Loucy (cell line): ENCODE measurements at regions not wholly inside any gene's neighbourhood (a gene's known extent, or its start where the extent isn't known, plus 50 kb on each side); places are given as distances from the start of the nearest gene placed in this dataset.

ENCODE experiments used
- H2AFZ ChIP-seq: fragments of 200-600 bp; sonication (generic); 2 replicates; pipeline ENCODE4 v1.6.0; 2016; ENCODE audit warnings: antibody characterized with exemption, mild to moderate bottlenecking, low read length, moderate library complexity
- H3F3A ChIP-seq: fragments of 200-600 bp; 2 replicates; pipeline ENCODE4 v1.6.0; 2016; ENCODE audit warnings: antibody characterized with exemption, low read depth, mild to moderate bottlenecking
- H3K27me3 ChIP-seq: fragments of 200-600 bp; sonication (generic); 2 replicates; pipeline ENCODE4 v1.6.1; 2014; ENCODE audit warnings: low read length, mild to moderate bottlenecking; ENCODE audit not compliant: insufficient read depth, poor library complexity, severe bottlenecking
- H3K36me3 ChIP-seq: fragments of 200-600 bp; sonication (generic); 2 replicates; pipeline ENCODE4 v1.6.1; 2016; ENCODE audit warnings: low read length; ENCODE audit not compliant: insufficient read depth
- H3K4me1 ChIP-seq: fragments of 200-600 bp; sonication (generic); 2 replicates; pipeline ENCODE4 v1.5.1; 2014; ENCODE audit warnings: low read length, mild to moderate bottlenecking; ENCODE audit not compliant: insufficient read depth, poor library complexity, severe bottlenecking
- H3K4me2 ChIP-seq: fragments of 200-600 bp; sonication (generic); 2 replicates; pipeline ENCODE4 v1.6.0; 2014; ENCODE audit warnings: antibody characterized with exemption, low read length, low read depth, mild to moderate bottlenecking; ENCODE audit not compliant: poor library complexity, severe bottlenecking
- H3K4me3 ChIP-seq: fragments of 200-600 bp; sonication (generic); 2 replicates; pipeline ENCODE4 v1.5.1; 2014; ENCODE audit warnings: low read length, mild to moderate bottlenecking, mixed read lengths; ENCODE audit not compliant: poor library complexity, severe bottlenecking
- H3K79me2 ChIP-seq: fragments of 200-600 bp; sonication (generic); 2 replicates; pipeline ENCODE4 v1.6.1; 2014; ENCODE audit warnings: low read length; ENCODE audit not compliant: insufficient read depth
- H3K9ac ChIP-seq: fragments of 200-600 bp; sonication (generic); 2 replicates; pipeline ENCODE4 v1.6.0; 2014; ENCODE audit warnings: mild to moderate bottlenecking, low read depth, low read length, moderate library complexity; ENCODE audit not compliant: poor library complexity, severe bottlenecking
- H3K9me2 ChIP-seq: fragments of 200-600 bp; sonication (generic); replicated peaks from 2 replicates; pipeline ENCODE4 v1.6.1; 2016; ENCODE audit warnings: low read depth, low read length, mixed read lengths
- H3K9me3 ChIP-seq: fragments of 200-600 bp; sonication (generic); 2 replicates; pipeline ENCODE4 v1.6.1; 2014; ENCODE audit warnings: mild to moderate bottlenecking, antibody characterized with exemption, low read length, low read depth; ENCODE audit not compliant: insufficient read depth
- H4K20me1 ChIP-seq: fragments of 200-600 bp; sonication (generic); 2 replicates; pipeline ENCODE4 v1.6.0; 2014; ENCODE audit warnings: antibody characterized with exemption, low read length, mild to moderate bottlenecking; ENCODE audit not compliant: insufficient read depth, poor library complexity, severe bottlenecking
- CTCF ChIP-seq: fragments of 200-600 bp; sonication (generic); conservative IDR thresholded peaks from 2 replicates; pipeline ENCODE4 v1.5.1; 2014; ENCODE audit warnings: mild to moderate bottlenecking, antibody characterized with exemption, low read length
- EZH2phosphoT487 ChIP-seq: fragments of 200-600 bp; IDR thresholded peaks from 2 replicates; pipeline ENCODE4 v1.6.1; 2018; ENCODE audit warnings: antibody characterized with exemption, mild to moderate bottlenecking, moderate library complexity, borderline replicate concordance

- Histone ChIP-seq H3K79me2 (no peaks in the 10 kb centered on the region), H3K4me1 (no peaks in the 10 kb centered on the region), H3F3A (no peaks in the 10 kb centered on the region), H2AFZ (no peak overlapping the region), H4K20me1 (no peaks in the 10 kb centered on the region), H3K27me3 (no peaks in the 10 kb centered on the region), H3K9me2 (no peaks in the 10 kb centered on the region), H3K9me3 (no peaks in the 10 kb centered on the region), H3K36me3 (no peaks in the 10 kb centered on the region), H3K9ac (no peak overlapping the region), H3K4me2 (no peak overlapping the region), H3K4me3 (no peak overlapping the region)
- TF ChIP-seq CTCF (no peak), EZH2phosphoT487 (no peak)
These were observed 248.5 kb upstream of the RND3 start for GRCh38 chr2:150735894-150736498.

- H3F3A ChIP-seq = no peaks in the 10 kb centered on the region
- no peak overlapping the region for H3K9ac ChIP-seq
- no peaks in the 10 kb centered on the region for H3K36me3 ChIP-seq
- no peaks in the 10 kb centered on the region for H3K9me2 ChIP-seq
- TF ChIP-seq CTCF (no peak), EZH2phosphoT487 (no peak)
- no peaks in the 10 kb centered on the region for H3K79me2 ChIP-seq
- H3K9me3 ChIP-seq = no peaks in the 10 kb centered on the region
- no peak overlapping the region for H3K4me3 ChIP-seq
- no peak overlapping the region for H2AFZ ChIP-seq
- H3K4me2 ChIP-seq = no peak overlapping the region
- H3K4me1 ChIP-seq = no peaks in the 10 kb centered on the region
- no peaks in the 10 kb centered on the region for H3K27me3 ChIP-seq
- no peaks in the 10 kb centered on the region for H4K20me1 ChIP-seq
These were observed 245.7 kb upstream of the RND3 start for GRCh38 chr2:150733051-150733618.

GRCh38 chr2:150732491-150732890, 245.0 kb upstream of the RND3 start:
- Histone ChIP-seq H3K4me2 (no peak overlapping the region), H3K4me1 (no peaks in the 10 kb centered on the region), H3K4me3 (no peak overlapping the region), H4K20me1 (no peaks in the 10 kb centered on the region), H3K9me3 (no peaks in the 10 kb centered on the region), H3F3A (no peaks in the 10 kb centered on the region), H3K27me3 (no peaks in the 10 kb centered on the region), H3K9ac (no peak overlapping the region), H2AFZ (no peak overlapping the region), H3K79me2 (no peaks in the 10 kb centered on the region), H3K9me2 (no peaks in the 10 kb centered on the region), H3K36me3 (no peaks in the 10 kb centered on the region)
- no peak for TF ChIP-seq CTCF
- TF ChIP-seq EZH2phosphoT487 = no peak
